Epithelial cell of proximal tubule (primary cell): ENCODE measurements at regions not wholly inside any gene's neighbourhood (a gene's known extent, or its start where the extent isn't known, plus 50 kb on each side); places are given as distances from the start of the nearest gene placed in this dataset.
"Not testable (repeated sequence)": the region's sequence is repeated elsewhere in the genome, so short reads cannot be mapped to it uniquely, and the experiment has no call there.

Experiments used
- DNase-seq: peaks from one replicate; pipeline ENCODE4 v3.0.0-alpha.2; 2011; ENCODE audit warnings: low read depth
- H3K4me3 ChIP-seq: 2 replicates; pipeline ENCODE4 v1.5.1; 2011; ENCODE audit warnings: low read depth, mild to moderate bottlenecking, low read length
- TF ChIP-seq, protein P1 (sequence below): conservative IDR thresholded peaks from 2 replicates; pipeline ENCODE4 v1.5.1; 2012; ENCODE audit warnings: low read depth, mild to moderate bottlenecking, low read length

DNA sequence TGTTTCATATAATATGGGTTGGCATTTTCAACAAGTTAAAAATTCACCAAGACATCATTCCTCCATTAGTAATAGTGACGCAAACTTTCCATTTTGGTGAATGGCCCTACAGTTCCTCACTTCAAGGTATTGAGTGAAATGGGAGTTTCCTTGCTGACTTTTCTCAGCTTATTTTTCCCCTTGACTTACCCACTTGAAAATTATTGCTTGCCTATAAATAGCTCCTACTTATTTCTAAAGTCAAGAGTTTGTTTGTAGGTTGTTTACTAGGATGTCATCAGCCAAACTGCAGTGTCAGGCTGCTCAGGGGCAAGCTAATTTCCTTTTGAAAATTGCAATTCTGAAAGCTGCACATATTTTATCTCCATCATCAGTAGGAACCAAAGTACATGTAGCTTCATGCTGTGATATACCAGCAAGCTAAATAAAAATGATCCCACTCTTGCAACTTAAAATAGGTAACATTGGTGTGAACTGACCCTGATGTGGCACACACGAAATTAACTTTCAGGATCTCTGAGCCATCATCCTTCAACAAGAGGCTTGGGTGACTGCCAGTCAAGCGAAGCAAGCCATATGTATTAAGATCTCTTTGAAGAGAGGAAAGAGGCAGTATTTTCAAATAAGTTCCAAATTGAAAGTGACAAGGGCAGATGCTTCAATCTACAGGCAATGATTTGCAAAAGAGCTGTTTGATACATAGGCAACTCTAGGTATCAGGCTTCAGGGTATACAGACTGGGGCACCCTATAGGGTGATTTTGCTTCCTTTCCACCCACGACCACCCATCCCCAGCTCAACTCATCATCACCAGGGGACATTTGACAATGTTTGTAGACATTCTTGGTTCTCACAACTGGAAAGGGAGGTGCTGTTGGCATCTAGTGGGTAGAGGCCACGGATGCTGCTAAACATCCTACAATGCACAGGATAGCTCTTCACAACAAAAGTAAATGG lies 66.8 kb upstream of the RASGRP1 start:
- no peak overlapping the region for H3K4me3 ChIP-seq
- no peak for DNase-seq
- TF ChIP-seq, protein P1, sequence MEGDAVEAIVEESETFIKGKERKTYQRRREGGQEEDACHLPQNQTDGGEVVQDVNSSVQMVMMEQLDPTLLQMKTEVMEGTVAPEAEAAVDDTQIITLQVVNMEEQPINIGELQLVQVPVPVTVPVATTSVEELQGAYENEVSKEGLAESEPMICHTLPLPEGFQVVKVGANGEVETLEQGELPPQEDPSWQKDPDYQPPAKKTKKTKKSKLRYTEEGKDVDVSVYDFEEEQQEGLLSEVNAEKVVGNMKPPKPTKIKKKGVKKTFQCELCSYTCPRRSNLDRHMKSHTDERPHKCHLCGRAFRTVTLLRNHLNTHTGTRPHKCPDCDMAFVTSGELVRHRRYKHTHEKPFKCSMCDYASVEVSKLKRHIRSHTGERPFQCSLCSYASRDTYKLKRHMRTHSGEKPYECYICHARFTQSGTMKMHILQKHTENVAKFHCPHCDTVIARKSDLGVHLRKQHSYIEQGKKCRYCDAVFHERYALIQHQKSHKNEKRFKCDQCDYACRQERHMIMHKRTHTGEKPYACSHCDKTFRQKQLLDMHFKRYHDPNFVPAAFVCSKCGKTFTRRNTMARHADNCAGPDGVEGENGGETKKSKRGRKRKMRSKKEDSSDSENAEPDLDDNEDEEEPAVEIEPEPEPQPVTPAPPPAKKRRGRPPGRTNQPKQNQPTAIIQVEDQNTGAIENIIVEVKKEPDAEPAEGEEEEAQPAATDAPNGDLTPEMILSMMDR = no peak

GRCh38 chr15:38635170-38635569 lies 70.6 kb upstream of the RASGRP1 start:
- DNase-seq = no peak
- H3K4me3 ChIP-seq = no peak overlapping the region
- TF ChIP-seq, protein P1 = no peak

DNA sequence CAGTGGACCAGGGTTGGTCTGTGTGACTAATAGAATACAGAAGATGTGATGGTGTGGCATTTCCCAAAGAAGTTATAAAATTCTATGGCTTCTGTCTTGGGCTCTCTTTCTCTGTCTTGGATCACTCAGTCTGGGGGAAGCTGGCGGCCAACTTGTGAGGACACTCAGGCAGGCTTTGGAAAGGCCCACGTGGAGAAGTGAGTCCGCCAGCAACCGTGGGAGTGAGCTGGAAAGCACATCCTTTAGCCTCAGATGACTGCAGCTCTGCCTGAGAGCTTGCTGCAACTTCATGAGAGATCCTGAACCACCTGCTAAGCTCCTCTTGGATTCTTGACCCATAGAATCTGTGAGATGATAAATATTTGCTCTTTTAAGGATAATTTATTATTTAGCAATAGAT lies 72.0 kb upstream of the RASGRP1 start:
- TF ChIP-seq, protein P1 = no peak
- no peak overlapping the region for H3K4me3 ChIP-seq
- DNase-seq = no peak

- TF ChIP-seq, protein P1 = no peak
- no peak overlapping the region for H3K4me3 ChIP-seq
- no peak for DNase-seq
Observed at GRCh38 chr15:38638126-38638525, 73.5 kb upstream of the RASGRP1 start.

DNA sequence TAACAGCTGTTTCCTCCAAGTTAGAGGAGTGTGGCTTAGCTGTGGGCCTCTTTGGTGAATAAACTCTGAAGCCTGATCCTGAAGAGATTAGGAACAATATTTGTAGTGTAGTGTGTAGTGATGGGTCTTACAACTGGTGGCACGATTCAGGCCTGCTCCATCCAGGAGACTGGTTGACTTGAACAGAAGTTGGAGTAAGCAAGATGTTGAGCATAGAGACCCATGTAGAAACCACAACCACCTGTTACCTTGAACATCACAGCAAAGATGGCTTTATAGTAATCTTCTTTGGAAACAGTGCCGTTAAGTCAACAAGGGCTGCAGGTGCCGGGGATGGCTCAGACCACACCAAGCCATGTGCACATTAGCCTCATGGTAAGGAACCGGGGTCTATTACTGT lies 74.2 kb upstream of the RASGRP1 start:
- DNase-seq = no peak
- TF ChIP-seq, protein P1 = no peak

DNA sequence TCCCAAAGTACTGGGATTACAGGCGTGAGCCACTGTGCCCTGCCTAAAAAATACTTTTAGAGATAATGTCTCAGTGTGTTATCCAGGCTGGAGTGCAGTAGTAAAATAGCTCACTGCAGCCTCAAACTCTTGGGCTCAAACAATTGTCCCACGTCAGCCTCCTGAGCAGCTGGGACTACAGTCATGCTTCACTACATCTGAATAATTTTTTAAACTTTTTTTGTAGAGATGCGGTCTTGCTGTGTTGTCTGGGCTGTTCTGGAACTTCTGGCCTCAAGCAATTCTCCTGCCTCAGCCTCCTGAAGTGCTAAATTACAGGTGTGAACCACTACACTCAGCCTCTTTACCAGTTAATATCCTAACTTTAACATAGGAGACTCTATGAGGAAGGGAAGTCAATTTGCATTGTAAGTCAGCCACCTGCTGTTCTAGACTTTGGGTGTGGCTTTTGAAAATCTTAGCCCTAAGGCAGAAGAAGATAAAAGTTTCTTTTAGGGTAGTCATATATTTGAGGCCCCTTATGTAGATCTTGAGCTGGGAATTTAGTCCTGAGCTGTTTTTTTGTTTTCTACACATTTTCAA lies 78.2 kb upstream of the RASGRP1 start:
- no peak overlapping the region for H3K4me3 ChIP-seq
- no peak for DNase-seq
- TF ChIP-seq, protein P1 = no peak

More for the DNA sequence above, 74.2 kb upstream of the RASGRP1 start:
- H3K4me3 ChIP-seq = no peak overlapping the region

DNA sequence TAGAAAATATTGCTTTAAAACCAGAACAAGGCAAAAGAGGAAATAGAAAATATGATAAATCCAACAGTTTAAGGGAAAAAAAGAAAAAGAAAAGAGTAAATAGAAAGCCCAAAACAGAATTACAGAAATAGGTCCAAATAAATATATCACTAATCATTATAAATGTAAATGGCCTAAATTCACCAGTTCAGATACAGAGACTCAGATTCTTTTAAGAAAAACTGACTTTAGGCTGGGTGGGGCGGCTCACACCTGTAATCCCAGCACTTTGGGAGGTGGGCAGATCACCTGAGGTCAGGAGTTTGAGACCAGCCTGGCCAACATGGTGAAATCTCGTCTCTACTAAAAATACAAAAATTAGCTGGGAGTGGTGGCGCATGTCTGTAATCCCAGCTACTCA lies 79.7 kb upstream of the RASGRP1 start:
- not testable (repeated sequence) for H3K4me3 ChIP-seq, DNase-seq
